ENCODE measurements at regions not wholly inside any gene's neighbourhood (a gene's known extent, or its start where the extent isn't known, plus 50 kb on each side); places are given as distances from the start of the nearest gene placed in this dataset.

- no peaks in the 10 kb centered on the region for H3K36me3 ChIP-seq (ENCODE audit: insufficient read depth, low read length)
- no peak for TF ChIP-seq SMC3 (conservative IDR thresholded peaks at IDR 0.05; ENCODE audit: poor library complexity)
- TF ChIP-seq EZH2 (IDR thresholded peaks at IDR 0.05; ENCODE audit: borderline replicate concordance, insufficient read depth, low read length, poor library complexity, severe bottlenecking) = no peak
- no peak for TF ChIP-seq CTCF (IDR thresholded peaks at IDR 0.05; ENCODE audit: poor library complexity, severe bottlenecking)
- TF ChIP-seq EP300 (conservative IDR thresholded peaks at IDR 0.05; ENCODE audit: poor library complexity, severe bottlenecking) = no peak
- no peak for TF ChIP-seq REST (IDR thresholded peaks at IDR 0.05; ENCODE audit: borderline replicate concordance)
- TF ChIP-seq POLR2AphosphoS5 (IDR thresholded peaks at IDR 0.05) = no peak
- TF ChIP-seq TAF1 (IDR thresholded peaks at IDR 0.05; ENCODE audit: low read depth) = no peak
- TF ChIP-seq MXI1 (conservative IDR thresholded peaks at IDR 0.05; ENCODE audit: poor library complexity, severe bottlenecking) = no peak
- no peak for TF ChIP-seq RAD21 (conservative IDR thresholded peaks at IDR 0.05)
- no peaks in the 10 kb centered on the region for H3K9me2 ChIP-seq (ENCODE audit: insufficient read depth, low read length)
- H4K20me1 ChIP-seq (ENCODE audit: insufficient read depth) = no peaks in the 10 kb centered on the region
- H3K27me3 ChIP-seq (ENCODE audit: insufficient read depth, low read depth, low read length) = no peaks in the 10 kb centered on the region
- no peak overlapping the region for H2AFZ ChIP-seq (ENCODE audit: low read depth, low read length)
- no peaks in the 10 kb centered on the region for H3K79me2 ChIP-seq (replicated peaks; ENCODE audit: insufficient read depth, low read length)
- H3F3A ChIP-seq (ENCODE audit: insufficient read depth, low read length, poor library complexity, severe bottlenecking) = no peaks in the 10 kb centered on the region
- no peak overlapping the region for H3K9ac ChIP-seq (ENCODE audit: low read length)
- H3K4me3 ChIP-seq (ENCODE audit: low read length) = no peak overlapping the region
- no peaks in the 10 kb centered on the region for H3K9me3 ChIP-seq (ENCODE audit: low read length)
- no peak overlapping the region for H3K4me2 ChIP-seq (ENCODE audit: low read length)
- no peak overlapping the region for H3K27ac ChIP-seq (ENCODE audit: low read length)
Measured at GRCh38 chr9:121564504-121565260, 65.0 kb upstream of the GGTA1 start.

GRCh38 chr9:121566481-121567465 lies 67.1 kb upstream of the GGTA1 start:
- H3K9ac ChIP-seq (ENCODE audit: low read length) = no peak overlapping the region
- no peak overlapping the region for H3K4me2 ChIP-seq (ENCODE audit: low read length)
- no peak overlapping the region for H2AFZ ChIP-seq (ENCODE audit: low read depth, low read length)

More at GRCh38 chr9:121566481-121567465, 67.1 kb upstream of the GGTA1 start:
- H3K79me2 ChIP-seq (replicated peaks; ENCODE audit: insufficient read depth, low read length) = no peaks in the 10 kb centered on the region
- no peaks in the 10 kb centered on the region for H4K20me1 ChIP-seq (ENCODE audit: insufficient read depth)
- H3F3A ChIP-seq (ENCODE audit: insufficient read depth, low read length, poor library complexity, severe bottlenecking) = no peaks in the 10 kb centered on the region
- no peaks in the 10 kb centered on the region for H3K36me3 ChIP-seq (ENCODE audit: insufficient read depth, low read length)
- H3K4me3 ChIP-seq (ENCODE audit: low read length) = no peak overlapping the region
- no peaks in the 10 kb centered on the region for H3K9me2 ChIP-seq (ENCODE audit: insufficient read depth, low read length)
- H3K27ac ChIP-seq (ENCODE audit: low read length) = no peak overlapping the region
- H3K9me3 ChIP-seq (ENCODE audit: low read length) = no peaks in the 10 kb centered on the region
- no peaks in the 10 kb centered on the region for H3K27me3 ChIP-seq (ENCODE audit: insufficient read depth, low read depth, low read length)
- TF ChIP-seq MXI1 (conservative IDR thresholded peaks at IDR 0.05; ENCODE audit: poor library complexity, severe bottlenecking) (no peak), RAD21 (conservative IDR thresholded peaks at IDR 0.05) (no peak), EP300 (conservative IDR thresholded peaks at IDR 0.05; ENCODE audit: poor library complexity, severe bottlenecking) (no peak), EZH2 (IDR thresholded peaks at IDR 0.05; ENCODE audit: borderline replicate concordance, insufficient read depth, low read length, poor library complexity, severe bottlenecking) (no peak), TAF1 (IDR thresholded peaks at IDR 0.05; ENCODE audit: low read depth) (no peak), SMC3 (conservative IDR thresholded peaks at IDR 0.05; ENCODE audit: poor library complexity) (no peak)
